ENCODE measurements at regions not wholly inside any gene's neighbourhood (a gene's known extent, or its start where the extent isn't known, plus 50 kb on each side); places are given as distances from the start of the nearest gene placed in this dataset.
"Not testable (repeated sequence)": the region's sequence is repeated elsewhere in the genome, so short reads cannot be mapped to it uniquely, and the experiment has no call there.

GRCh38 chr2:7878266-7878665 is 803.6 kb upstream of the ID2 start:
- not testable (repeated sequence) for H3K9me3 ChIP-seq (ENCODE audit: control insufficient read depth in 2 of 2, insufficient read depth in 1 of 2, low read length in 1 of 2); H3K36me3 ChIP-seq (ENCODE audit: control insufficient read depth in 2 of 2, insufficient read depth in 2 of 2, low read length in 1 of 2); H3K27me3 ChIP-seq (ENCODE audit: control insufficient read depth in 2 of 2, insufficient read depth in 1 of 2, low read length in 1 of 2); H3K27ac ChIP-seq (ENCODE audit: low read depth in 1 of 2, low read length in 1 of 2); DNase-seq (ENCODE audit: low read depth in 6 of 9, low spot score in 9 of 9); H3K4me3 ChIP-seq (ENCODE audit: low read length in 2 of 2); H3K4me1 ChIP-seq (ENCODE audit: control insufficient read depth in 2 of 2, insufficient read depth in 2 of 2, low read length in 2 of 2)
- WGBS = 97% methylated on average over 12 of the region's 12 CpGs

GRCh38 chr2:7878786-7879482 is 802.9 kb upstream of the ID2 start:
- no peaks in the 10 kb centered on the region for H3K4me1 ChIP-seq (ENCODE audit: control insufficient read depth in 2 of 2, insufficient read depth in 2 of 2, low read length in 2 of 2)
- 88% methylated on average over 12 of the region's 12 CpGs for WGBS
- no peaks in the 10 kb centered on the region for H3K27me3 ChIP-seq (ENCODE audit: control insufficient read depth in 2 of 2, insufficient read depth in 1 of 2, low read length in 1 of 2)
- no peaks in the 10 kb centered on the region for H3K36me3 ChIP-seq (ENCODE audit: control insufficient read depth in 2 of 2, insufficient read depth in 2 of 2, low read length in 1 of 2)
- no peak overlapping the region for H3K27ac ChIP-seq (ENCODE audit: low read depth in 1 of 2, low read length in 1 of 2)
- H3K9me3 ChIP-seq (ENCODE audit: control insufficient read depth in 2 of 2, insufficient read depth in 1 of 2, low read length in 1 of 2) = no peaks in the 10 kb centered on the region
- no peak for DNase-seq (ENCODE audit: low read depth in 6 of 9, low spot score in 9 of 9)
- no peak overlapping the region for H3K4me3 ChIP-seq (ENCODE audit: low read length in 2 of 2)

GRCh38 chr2:7879483-7879835 is 802.4 kb upstream of the ID2 start:
- no peak overlapping the region for H3K27ac ChIP-seq (ENCODE audit: low read depth in 1 of 2, low read length in 1 of 2)
- H3K4me3 ChIP-seq (ENCODE audit: low read length in 2 of 2) = no peak overlapping the region
- no peak for DNase-seq (ENCODE audit: low read depth in 6 of 9, low spot score in 9 of 9)
- H3K9me3 ChIP-seq (ENCODE audit: control insufficient read depth in 2 of 2, insufficient read depth in 1 of 2, low read length in 1 of 2) = no peaks in the 10 kb centered on the region
- no peaks in the 10 kb centered on the region for H3K36me3 ChIP-seq (ENCODE audit: control insufficient read depth in 2 of 2, insufficient read depth in 2 of 2, low read length in 1 of 2)
- no peaks in the 10 kb centered on the region for H3K27me3 ChIP-seq (ENCODE audit: control insufficient read depth in 2 of 2, insufficient read depth in 1 of 2, low read length in 1 of 2)
- 99% methylated on average over 1 of the region's 1 CpG for WGBS
- no peaks in the 10 kb centered on the region for H3K4me1 ChIP-seq (ENCODE audit: control insufficient read depth in 2 of 2, insufficient read depth in 2 of 2, low read length in 2 of 2)

DNA sequence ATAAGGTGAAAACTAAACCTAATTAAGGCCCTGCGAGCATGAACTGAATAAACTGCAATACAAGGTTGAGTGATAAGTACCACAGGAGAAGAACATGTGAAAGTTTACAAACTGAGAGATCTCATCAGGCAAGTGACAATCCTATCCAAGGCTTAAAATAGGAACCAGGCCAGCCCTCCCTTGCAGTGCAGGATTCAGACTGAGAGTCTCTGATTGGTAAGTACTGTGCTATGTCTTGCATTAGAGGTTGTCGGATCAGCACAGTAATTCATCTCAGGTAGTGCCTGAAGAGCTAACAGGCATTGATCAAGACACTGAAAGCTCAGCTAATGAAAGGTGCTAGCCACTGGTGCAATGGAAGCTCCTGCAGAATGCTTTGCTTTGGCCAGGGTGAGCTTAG is 801.7 kb upstream of the ID2 start:
- no peaks in the 10 kb centered on the region for H3K27me3 ChIP-seq (ENCODE audit: control insufficient read depth in 2 of 2, insufficient read depth in 1 of 2, low read length in 1 of 2)
- no peak overlapping the region for H3K4me3 ChIP-seq (ENCODE audit: low read length in 2 of 2)
- H3K4me1 ChIP-seq (ENCODE audit: control insufficient read depth in 2 of 2, insufficient read depth in 2 of 2, low read length in 2 of 2) = no peaks in the 10 kb centered on the region
- 98% methylated on average over 2 of the region's 2 CpGs for WGBS
- no peaks in the 10 kb centered on the region for H3K36me3 ChIP-seq (ENCODE audit: control insufficient read depth in 2 of 2, insufficient read depth in 2 of 2, low read length in 1 of 2)
- DNase-seq (ENCODE audit: low read depth in 6 of 9, low spot score in 9 of 9) = no peak
- no peak overlapping the region for H3K27ac ChIP-seq (ENCODE audit: low read depth in 1 of 2, low read length in 1 of 2)
- H3K9me3 ChIP-seq (ENCODE audit: control insufficient read depth in 2 of 2, insufficient read depth in 1 of 2, low read length in 1 of 2) = no peaks in the 10 kb centered on the region

DNA sequence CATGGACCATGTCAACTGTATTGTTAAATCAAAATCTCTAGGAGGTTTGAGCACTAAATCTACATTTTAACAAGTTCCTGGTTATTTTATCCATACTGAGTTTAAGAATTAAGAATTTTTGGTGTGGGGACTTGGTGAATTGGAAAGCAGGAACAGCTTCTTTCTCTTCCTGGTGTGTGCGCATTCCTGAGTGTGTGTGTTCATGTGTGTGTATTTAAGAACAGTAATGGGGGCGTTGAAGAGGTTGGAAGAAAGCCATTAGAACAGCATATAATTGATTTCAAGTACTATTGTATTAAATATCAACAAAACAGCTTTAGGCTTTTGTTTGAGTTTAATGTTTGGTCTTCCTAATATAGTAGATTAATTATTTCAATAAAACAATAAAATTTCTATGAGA is 801.3 kb upstream of the ID2 start:
- Histone ChIP-seq H3K36me3 (ENCODE audit: control insufficient read depth in 2 of 2, insufficient read depth in 2 of 2, low read length in 1 of 2) (no peaks in the 10 kb centered on the region), H3K27ac (ENCODE audit: low read depth in 1 of 2, low read length in 1 of 2) (no peak overlapping the region), H3K9me3 (ENCODE audit: control insufficient read depth in 2 of 2, insufficient read depth in 1 of 2, low read length in 1 of 2) (no peaks in the 10 kb centered on the region), H3K4me3 (ENCODE audit: low read length in 2 of 2) (no peak overlapping the region), H3K27me3 (ENCODE audit: control insufficient read depth in 2 of 2, insufficient read depth in 1 of 2, low read length in 1 of 2) (no peaks in the 10 kb centered on the region), H3K4me1 (ENCODE audit: control insufficient read depth in 2 of 2, insufficient read depth in 2 of 2, low read length in 2 of 2) (no peaks in the 10 kb centered on the region)
- DNase-seq (ENCODE audit: low read depth in 6 of 9, low spot score in 9 of 9) = no peak
- 93% methylated on average over 2 of the region's 2 CpGs for WGBS

GRCh38 chr2:7881063-7881462 is 800.8 kb upstream of the ID2 start:
- Histone ChIP-seq H3K4me1 (ENCODE audit: control insufficient read depth in 2 of 2, insufficient read depth in 2 of 2, low read length in 2 of 2) (no peaks in the 10 kb centered on the region), H3K36me3 (ENCODE audit: control insufficient read depth in 2 of 2, insufficient read depth in 2 of 2, low read length in 1 of 2) (no peaks in the 10 kb centered on the region), H3K27ac (ENCODE audit: low read depth in 1 of 2, low read length in 1 of 2) (no peak overlapping the region), H3K4me3 (ENCODE audit: low read length in 2 of 2) (no peak overlapping the region), H3K9me3 (ENCODE audit: control insufficient read depth in 2 of 2, insufficient read depth in 1 of 2, low read length in 1 of 2) (no peaks in the 10 kb centered on the region), H3K27me3 (ENCODE audit: control insufficient read depth in 2 of 2, insufficient read depth in 1 of 2, low read length in 1 of 2) (no peaks in the 10 kb centered on the region)
- WGBS = 74% methylated on average over 5 of the region's 5 CpGs
- DNase-seq (ENCODE audit: low read depth in 6 of 9, low spot score in 9 of 9) = no peak

DNA sequence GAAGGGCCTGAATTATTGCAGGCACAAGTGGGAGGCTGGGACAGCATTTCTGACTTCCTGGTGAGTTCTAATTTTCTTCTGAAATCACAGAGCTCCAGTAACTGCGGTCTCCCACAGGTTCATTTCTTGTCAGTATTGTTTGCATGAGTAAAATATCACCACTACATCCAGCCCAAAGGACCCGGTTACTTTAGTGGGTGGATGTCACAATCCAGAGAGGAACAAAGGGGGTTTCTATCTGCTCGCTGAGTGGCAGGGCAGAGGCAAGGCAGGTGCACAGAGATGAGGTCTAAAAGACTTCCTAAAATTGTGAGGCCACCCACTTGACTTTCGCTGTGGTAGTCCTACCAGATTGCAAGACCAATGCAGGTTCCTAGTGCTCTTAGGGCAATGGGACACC is 800.4 kb upstream of the ID2 start:
- no peaks in the 10 kb centered on the region for H3K27me3 ChIP-seq (ENCODE audit: control insufficient read depth in 2 of 2, insufficient read depth in 1 of 2, low read length in 1 of 2)
- WGBS = 75% methylated on average over 4 of the region's 4 CpGs
- no peaks in the 10 kb centered on the region for H3K9me3 ChIP-seq (ENCODE audit: control insufficient read depth in 2 of 2, insufficient read depth in 1 of 2, low read length in 1 of 2)
- no peak overlapping the region for H3K27ac ChIP-seq (ENCODE audit: low read depth in 1 of 2, low read length in 1 of 2)
- H3K4me1 ChIP-seq (ENCODE audit: control insufficient read depth in 2 of 2, insufficient read depth in 2 of 2, low read length in 2 of 2) = no peaks in the 10 kb centered on the region
- DNase-seq (ENCODE audit: low read depth in 6 of 9, low spot score in 9 of 9) = no peak
- no peak overlapping the region for H3K4me3 ChIP-seq (ENCODE audit: low read length in 2 of 2)
- H3K36me3 ChIP-seq (ENCODE audit: control insufficient read depth in 2 of 2, insufficient read depth in 2 of 2, low read length in 1 of 2) = no peaks in the 10 kb centered on the region

GRCh38 chr2:7882296-7882695 is 799.6 kb upstream of the ID2 start:
- no peaks in the 10 kb centered on the region for H3K27me3 ChIP-seq (ENCODE audit: control insufficient read depth in 2 of 2, insufficient read depth in 1 of 2, low read length in 1 of 2)
- no peak overlapping the region for H3K27ac ChIP-seq (ENCODE audit: low read depth in 1 of 2, low read length in 1 of 2)
- no peaks in the 10 kb centered on the region for H3K36me3 ChIP-seq (ENCODE audit: control insufficient read depth in 2 of 2, insufficient read depth in 2 of 2, low read length in 1 of 2)
- H3K9me3 ChIP-seq (ENCODE audit: control insufficient read depth in 2 of 2, insufficient read depth in 1 of 2, low read length in 1 of 2) = no peaks in the 10 kb centered on the region
- DNase-seq (ENCODE audit: low read depth in 6 of 9, low spot score in 9 of 9) = no peak
- H3K4me1 ChIP-seq (ENCODE audit: control insufficient read depth in 2 of 2, insufficient read depth in 2 of 2, low read length in 2 of 2) = no peaks in the 10 kb centered on the region
- no peak overlapping the region for H3K4me3 ChIP-seq (ENCODE audit: low read length in 2 of 2)

- no peak overlapping the region for H3K4me3 ChIP-seq (ENCODE audit: low read length in 2 of 2)
- 92% methylated on average over 4 of the region's 4 CpGs for WGBS
- no peak for DNase-seq (ENCODE audit: low read depth in 6 of 9, low spot score in 9 of 9)
These were observed 797.5 kb upstream of the ID2 start for GRCh38 chr2:7884338-7884737.

DNA sequence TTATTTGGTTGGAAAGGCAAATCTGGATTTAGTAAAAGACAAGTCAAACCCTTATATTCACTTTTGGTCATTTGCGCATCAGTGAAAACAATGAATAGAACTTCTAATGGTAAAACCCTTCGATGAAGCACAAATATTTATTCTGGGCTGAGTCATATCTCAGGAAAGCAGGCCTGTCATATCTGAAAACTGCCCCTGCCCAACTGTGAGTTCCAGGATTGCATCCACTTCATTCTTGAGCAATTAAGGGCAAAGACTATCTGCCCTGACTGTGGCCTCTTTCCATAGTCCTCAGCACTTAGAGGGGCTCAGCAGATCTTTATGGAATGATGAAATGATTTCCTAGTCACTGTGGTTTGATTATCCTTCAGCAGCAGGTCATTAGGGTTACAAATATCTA is 795.2 kb upstream of the ID2 start:
- WGBS = 96% methylated on average over 2 of the region's 2 CpGs
- no peaks in the 10 kb centered on the region for H3K9me3 ChIP-seq (ENCODE audit: control insufficient read depth in 2 of 2, insufficient read depth in 1 of 2, low read length in 1 of 2)
- H3K27me3 ChIP-seq (ENCODE audit: control insufficient read depth in 2 of 2, insufficient read depth in 1 of 2, low read length in 1 of 2) = no peaks in the 10 kb centered on the region
- no peak overlapping the region for H3K4me3 ChIP-seq (ENCODE audit: low read length in 2 of 2)
- no peaks in the 10 kb centered on the region for H3K4me1 ChIP-seq (ENCODE audit: control insufficient read depth in 2 of 2, insufficient read depth in 2 of 2, low read length in 2 of 2)
- no peak for DNase-seq (ENCODE audit: low read depth in 6 of 9, low spot score in 9 of 9)
- no peaks in the 10 kb centered on the region for H3K36me3 ChIP-seq (ENCODE audit: control insufficient read depth in 2 of 2, insufficient read depth in 2 of 2, low read length in 1 of 2)
- no peak overlapping the region for H3K27ac ChIP-seq (ENCODE audit: low read depth in 1 of 2, low read length in 1 of 2)

More at GRCh38 chr2:7884338-7884737, 797.5 kb upstream of the ID2 start:
- H3K27ac ChIP-seq (ENCODE audit: low read depth in 1 of 2, low read length in 1 of 2) = no peak overlapping the region
- no peaks in the 10 kb centered on the region for H3K36me3 ChIP-seq (ENCODE audit: control insufficient read depth in 2 of 2, insufficient read depth in 2 of 2, low read length in 1 of 2)
- no peaks in the 10 kb centered on the region for H3K27me3 ChIP-seq (ENCODE audit: control insufficient read depth in 2 of 2, insufficient read depth in 1 of 2, low read length in 1 of 2)
- H3K9me3 ChIP-seq (ENCODE audit: control insufficient read depth in 2 of 2, insufficient read depth in 1 of 2, low read length in 1 of 2) = no peaks in the 10 kb centered on the region
- H3K4me1 ChIP-seq (ENCODE audit: control insufficient read depth in 2 of 2, insufficient read depth in 2 of 2, low read length in 2 of 2) = no peaks in the 10 kb centered on the region
